ENCODE measurements at regions not wholly inside any gene's neighbourhood (a gene's known extent, or its start where the extent isn't known, plus 50 kb on each side); places are given as distances from the start of the nearest gene placed in this dataset.
"Not testable (repeated sequence)": the region's sequence is repeated elsewhere in the genome, so short reads cannot be mapped to it uniquely, and the experiment has no call there.

DNA sequence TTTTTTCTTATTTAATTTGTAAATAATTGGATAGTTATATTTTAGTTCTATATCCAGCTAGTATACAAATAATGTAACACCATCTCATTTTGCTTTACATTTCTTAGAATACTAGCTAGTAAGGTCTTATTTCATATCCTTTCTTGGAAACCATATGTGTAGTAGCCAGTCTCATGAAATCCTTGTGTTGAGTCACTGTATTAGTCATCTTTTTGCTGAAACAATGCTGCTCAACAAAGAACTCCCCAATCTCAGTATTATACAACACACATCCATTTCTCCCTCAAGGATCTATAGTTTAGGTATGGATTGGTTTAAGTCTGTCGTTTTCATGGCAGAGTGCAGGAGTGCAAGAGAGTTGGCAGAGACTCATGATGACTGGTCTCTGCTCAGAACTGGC, 55.6 kb upstream of the NBPF26 start:
- not testable (repeated sequence) for DNase-seq
